ENCODE measurements at regions not wholly inside any gene's neighbourhood (a gene's known extent, or its start where the extent isn't known, plus 50 kb on each side); places are given as distances from the start of the nearest gene placed in this dataset.
A peak's percentile ranks its signal among the peaks of the same experiment; 100 is the strongest.

DNA sequence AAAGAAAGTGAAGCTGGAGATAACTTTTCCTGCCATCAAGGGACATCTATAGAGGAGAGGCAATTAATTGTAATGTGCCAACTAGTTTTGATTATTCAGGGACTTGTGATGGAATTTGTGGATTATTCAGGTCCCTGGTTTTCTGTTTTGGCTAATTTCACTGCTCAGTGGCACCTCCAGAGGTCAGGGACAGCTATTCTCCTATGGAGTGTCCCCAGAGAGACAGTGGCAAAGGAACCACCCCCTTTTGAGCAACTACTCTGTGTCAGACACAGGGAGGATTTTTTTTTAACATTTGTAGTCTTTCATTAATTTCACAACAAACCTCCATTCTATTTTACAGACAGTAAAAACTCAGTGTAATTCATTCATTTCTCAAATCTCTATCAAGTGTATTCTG is 206.0 kb upstream of the SPRED2 start:
- no peaks in the 10 kb centered on the region for H3K9me3 ChIP-seq (ENCODE audit: insufficient read depth, low read length, severe bottlenecking)
- H3K4me2 ChIP-seq (ENCODE audit: insufficient read depth, low read length) = no peak overlapping the region
- H2AFZ ChIP-seq (ENCODE audit: low read depth, low read length) = no peak overlapping the region
- H3K79me2 ChIP-seq (ENCODE audit: insufficient read depth, low read length) = no peaks in the 10 kb centered on the region
- TF ChIP-seq, protein P1, sequence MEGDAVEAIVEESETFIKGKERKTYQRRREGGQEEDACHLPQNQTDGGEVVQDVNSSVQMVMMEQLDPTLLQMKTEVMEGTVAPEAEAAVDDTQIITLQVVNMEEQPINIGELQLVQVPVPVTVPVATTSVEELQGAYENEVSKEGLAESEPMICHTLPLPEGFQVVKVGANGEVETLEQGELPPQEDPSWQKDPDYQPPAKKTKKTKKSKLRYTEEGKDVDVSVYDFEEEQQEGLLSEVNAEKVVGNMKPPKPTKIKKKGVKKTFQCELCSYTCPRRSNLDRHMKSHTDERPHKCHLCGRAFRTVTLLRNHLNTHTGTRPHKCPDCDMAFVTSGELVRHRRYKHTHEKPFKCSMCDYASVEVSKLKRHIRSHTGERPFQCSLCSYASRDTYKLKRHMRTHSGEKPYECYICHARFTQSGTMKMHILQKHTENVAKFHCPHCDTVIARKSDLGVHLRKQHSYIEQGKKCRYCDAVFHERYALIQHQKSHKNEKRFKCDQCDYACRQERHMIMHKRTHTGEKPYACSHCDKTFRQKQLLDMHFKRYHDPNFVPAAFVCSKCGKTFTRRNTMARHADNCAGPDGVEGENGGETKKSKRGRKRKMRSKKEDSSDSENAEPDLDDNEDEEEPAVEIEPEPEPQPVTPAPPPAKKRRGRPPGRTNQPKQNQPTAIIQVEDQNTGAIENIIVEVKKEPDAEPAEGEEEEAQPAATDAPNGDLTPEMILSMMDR (IDR thresholded peaks at IDR 0.05; ENCODE audit: borderline replicate concordance, extremely low read depth, low read length, poor library complexity, severe bottlenecking) = peak; percentile 16
- TF ChIP-seq EZH2 (IDR thresholded peaks at IDR 0.05; ENCODE audit: borderline replicate concordance, low read depth, low read length, severe bottlenecking) = no peak
- ATAC-seq (ENCODE audit: insufficient read depth, low read depth) (peak; percentile 60; the same call in 1 of the 3 replicates), DNase-seq (no peak)
- H3K27me3 ChIP-seq (ENCODE audit: insufficient read depth, low read length, poor library complexity) = peaks cover 15% of the 10 kb centered on the region
- no peaks in the 10 kb centered on the region for H3K4me1 ChIP-seq (ENCODE audit: insufficient read depth, low read length)
- H3K27ac ChIP-seq (ENCODE audit: low read length) = no peak overlapping the region
- H4K20me1 ChIP-seq (ENCODE audit: insufficient read depth, low read length) = no peaks in the 10 kb centered on the region
- H3K4me3 ChIP-seq (ENCODE audit: low read depth in 1 of 2, low read length in 2 of 2) = no peak overlapping the region
- no peaks in the 10 kb centered on the region for H3K36me3 ChIP-seq (ENCODE audit: insufficient read depth, low read length)
- no peak overlapping the region for H3K9ac ChIP-seq (ENCODE audit: low read depth, low read length)

DNA sequence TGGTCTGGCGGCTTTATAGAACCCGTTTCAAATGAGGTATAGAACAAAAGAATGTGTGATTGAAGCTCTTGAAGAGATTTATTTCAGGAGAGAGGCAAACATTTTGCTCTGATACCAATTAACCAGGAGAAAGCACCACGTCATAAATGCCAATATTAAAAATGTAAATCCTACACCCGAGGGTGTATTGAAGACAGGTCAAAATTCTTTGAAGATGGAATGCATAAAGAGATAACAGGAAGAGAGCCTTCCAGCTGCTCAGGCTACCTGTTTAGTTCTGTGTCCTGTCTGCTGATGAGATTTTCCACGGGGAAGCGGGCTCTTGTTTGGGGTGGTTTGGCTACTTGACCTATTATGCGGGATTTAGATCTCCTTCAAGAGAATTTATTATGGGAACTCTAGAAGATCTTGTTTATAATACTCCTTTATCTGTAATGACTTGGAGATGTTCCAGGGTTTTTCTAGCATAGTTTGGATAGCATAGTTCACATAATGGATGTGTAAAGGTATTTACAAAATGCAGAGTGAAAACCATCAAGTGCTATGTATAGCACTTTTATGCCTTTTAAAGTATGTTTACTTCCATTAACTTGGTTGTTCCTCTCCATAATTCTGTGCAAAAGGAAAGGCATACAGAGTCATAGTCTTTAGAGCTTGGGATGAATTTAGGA is 204.5 kb upstream of the SPRED2 start:
- H3K4me2 ChIP-seq (ENCODE audit: insufficient read depth, low read length) = no peak overlapping the region
- H3K79me2 ChIP-seq (ENCODE audit: insufficient read depth, low read length) = no peaks in the 10 kb centered on the region
- no peaks in the 10 kb centered on the region for H3K4me1 ChIP-seq (ENCODE audit: insufficient read depth, low read length)
- TF ChIP-seq, protein P1 (IDR thresholded peaks at IDR 0.05; ENCODE audit: borderline replicate concordance, extremely low read depth, low read length, poor library complexity, severe bottlenecking) = no peak
- no peak for TF ChIP-seq EZH2 (IDR thresholded peaks at IDR 0.05; ENCODE audit: borderline replicate concordance, low read depth, low read length, severe bottlenecking)
- ATAC-seq (ENCODE audit: insufficient read depth, low read depth) = no peak
- no peak overlapping the region for H3K27ac ChIP-seq (ENCODE audit: low read length)
- H3K36me3 ChIP-seq (ENCODE audit: insufficient read depth, low read length) = no peaks in the 10 kb centered on the region
- DNase-seq = no peak
- H3K27me3 ChIP-seq (ENCODE audit: insufficient read depth, low read length, poor library complexity) = peaks cover 15% of the 10 kb centered on the region
- no peak overlapping the region for H2AFZ ChIP-seq (ENCODE audit: low read depth, low read length)
- no peaks in the 10 kb centered on the region for H4K20me1 ChIP-seq (ENCODE audit: insufficient read depth, low read length)
- no peak overlapping the region for H3K4me3 ChIP-seq (ENCODE audit: low read depth in 1 of 2, low read length in 2 of 2)
- H3K9ac ChIP-seq (ENCODE audit: low read depth, low read length) = no peak overlapping the region
- H3K9me3 ChIP-seq (ENCODE audit: insufficient read depth, low read length, severe bottlenecking) = no peaks in the 10 kb centered on the region

- TF ChIP-seq, protein P1 (IDR thresholded peaks at IDR 0.05; ENCODE audit: borderline replicate concordance, extremely low read depth, low read length, poor library complexity, severe bottlenecking) = no peak
- no peak for TF ChIP-seq EZH2 (IDR thresholded peaks at IDR 0.05; ENCODE audit: borderline replicate concordance, low read depth, low read length, severe bottlenecking)
- H3K9ac ChIP-seq (ENCODE audit: low read depth, low read length) = no peak overlapping the region
- H3K79me2 ChIP-seq (ENCODE audit: insufficient read depth, low read length) = no peaks in the 10 kb centered on the region
- no peak overlapping the region for H3K4me2 ChIP-seq (ENCODE audit: insufficient read depth, low read length)
- H3K9me3 ChIP-seq (ENCODE audit: insufficient read depth, low read length, severe bottlenecking) = no peaks in the 10 kb centered on the region
- no peak for ATAC-seq (ENCODE audit: insufficient read depth, low read depth)
- H3K27me3 ChIP-seq (ENCODE audit: insufficient read depth, low read length, poor library complexity) = peaks cover 15% of the 10 kb centered on the region
- no peak overlapping the region for H3K4me3 ChIP-seq (ENCODE audit: low read depth in 1 of 2, low read length in 2 of 2)
- no peaks in the 10 kb centered on the region for H3K4me1 ChIP-seq (ENCODE audit: insufficient read depth, low read length)
- no peak overlapping the region for H2AFZ ChIP-seq (ENCODE audit: low read depth, low read length)
- no peak for DNase-seq
- H3K36me3 ChIP-seq (ENCODE audit: insufficient read depth, low read length) = no peaks in the 10 kb centered on the region
- no peak overlapping the region for H3K27ac ChIP-seq (ENCODE audit: low read length)
- no peaks in the 10 kb centered on the region for H4K20me1 ChIP-seq (ENCODE audit: insufficient read depth, low read length)
Observed at GRCh38 chr2:65636024-65636423, 203.6 kb upstream of the SPRED2 start.
